UCSD-AML1 (cell line): ENCODE measurements at regions not wholly inside any gene's neighbourhood (a gene's known extent, or its start where the extent isn't known, plus 50 kb on each side); places are given as distances from the start of the nearest gene placed in this dataset.
"Not testable (repeated sequence)": the region's sequence is repeated elsewhere in the genome, so short reads cannot be mapped to it uniquely, and the experiment has no call there.

Experiments
- DNase-seq: peaks from one replicate; lab custom pipeline; 2025; ENCODE audit not compliant: unreplicated experiment; lab: John Stamatoyannopoulos, UW

GRCh38 chr10:21157664-21158063 lies 260.6 kb upstream of the NEBL start:
- no peak for DNase-seq

- no peak for DNase-seq
Measured at GRCh38 chr10:21150166-21150565, 253.1 kb upstream of the NEBL start.

GRCh38 chr10:21146436-21146789 lies 249.3 kb upstream of the NEBL start:
- no peak for DNase-seq

GRCh38 chr10:21145751-21146435 lies 248.8 kb upstream of the NEBL start:
- no peak for DNase-seq

- DNase-seq = no peak
Measured at GRCh38 chr10:21144047-21144446, 246.9 kb upstream of the NEBL start.

- no peak for DNase-seq
Measured at GRCh38 chr10:21141946-21142492, 244.9 kb upstream of the NEBL start.

GRCh38 chr10:21138769-21139340 lies 241.7 kb upstream of the NEBL start:
- DNase-seq = no peak

GRCh38 chr10:21135023-21135931 lies 238.2 kb upstream of the NEBL start:
- DNase-seq = no peak

- no peak for DNase-seq
Measured at GRCh38 chr10:21134645-21135022, 237.5 kb upstream of the NEBL start.

GRCh38 chr10:21130683-21131442 lies 233.8 kb upstream of the NEBL start:
- DNase-seq = no peak

GRCh38 chr10:21130108-21130507 lies 233.0 kb upstream of the NEBL start:
- DNase-seq = no peak

GRCh38 chr10:21125471-21126228 lies 228.5 kb upstream of the NEBL start:
- no peak for DNase-seq

- no peak for DNase-seq
Measured at GRCh38 chr10:21122907-21123306, 225.8 kb upstream of the NEBL start.

GRCh38 chr10:21121822-21122221 lies 224.7 kb upstream of the NEBL start:
- DNase-seq = not testable (repeated sequence)

- DNase-seq = no peak
Measured at GRCh38 chr10:21114683-21115082, 217.6 kb upstream of the NEBL start.

GRCh38 chr10:21110358-21110757 lies 213.2 kb upstream of the NEBL start:
- no peak for DNase-seq

GRCh38 chr10:21106931-21107330 lies 209.8 kb upstream of the NEBL start:
- not testable (repeated sequence) for DNase-seq

GRCh38 chr10:21105331-21105730 lies 208.2 kb upstream of the NEBL start:
- not testable (repeated sequence) for DNase-seq

- DNase-seq = no peak
Measured at GRCh38 chr10:21100871-21101514, 203.9 kb upstream of the NEBL start.

- DNase-seq = no peak
Measured at GRCh38 chr10:21100190-21100589, 203.1 kb upstream of the NEBL start.
